GM18517 (cell line): ENCODE measurements at regions not wholly inside any gene's neighbourhood (a gene's known extent, or its start where the extent isn't known, plus 50 kb on each side); places are given as distances from the start of the nearest gene placed in this dataset.

Source experiments
- ATAC-seq: cut with Tn5 transposase; IDR thresholded peaks from one replicate; pipeline ENCODE4 v1.9.1; 2021; ENCODE audit warnings: mild to moderate bottlenecking, moderate library complexity; ENCODE audit not compliant: unreplicated experiment

DNA sequence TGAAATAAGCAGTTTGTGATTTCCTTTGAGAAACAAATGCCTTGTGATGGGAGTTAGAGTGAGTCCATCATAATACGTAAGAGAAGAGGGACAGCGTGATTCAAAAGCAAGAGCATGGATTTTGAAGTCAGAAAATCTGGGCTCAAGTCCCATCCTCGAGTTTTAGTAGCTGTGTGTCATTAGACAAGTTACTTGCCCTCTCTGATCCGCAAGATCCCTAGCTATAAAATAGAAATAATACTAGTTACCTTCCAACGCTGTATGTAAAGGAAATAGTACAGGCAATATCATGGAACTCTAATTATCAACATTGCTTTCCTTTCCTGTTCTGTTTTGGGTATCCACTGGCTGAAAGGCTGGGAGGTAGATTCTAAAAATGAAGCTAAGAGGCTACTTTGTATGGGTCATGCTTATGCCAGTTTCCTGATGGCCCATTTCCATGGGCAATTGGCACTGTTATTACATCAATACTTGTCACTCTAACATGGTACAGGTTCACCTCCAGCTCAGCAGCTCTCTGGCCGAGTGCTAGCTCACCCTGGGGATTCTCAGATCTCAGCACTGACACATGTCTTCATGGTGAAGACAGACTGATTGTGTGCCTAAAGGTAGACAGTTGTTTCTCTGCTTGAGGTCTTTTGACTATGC, 241.7 kb upstream of the KLF4 start:
- no peak for ATAC-seq

DNA sequence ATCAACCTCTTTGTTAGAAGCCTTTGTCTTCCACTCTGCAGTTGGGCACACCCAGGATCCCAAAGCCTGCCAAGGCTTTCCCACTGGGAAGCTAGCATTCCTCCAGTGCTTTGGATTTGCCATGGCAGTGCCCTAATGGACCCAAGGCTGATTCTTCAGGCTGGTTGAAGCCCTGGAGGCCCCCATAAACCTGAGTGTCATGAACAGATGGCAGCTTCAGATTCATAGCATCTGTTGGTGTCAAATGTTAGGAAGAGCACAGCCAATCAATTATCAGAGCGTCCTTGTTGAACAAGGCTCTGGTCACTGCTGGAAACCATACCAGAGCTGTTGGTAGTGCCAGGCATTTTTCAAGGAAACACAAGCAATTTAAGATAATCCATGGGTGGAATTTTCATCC, 241.1 kb upstream of the KLF4 start:
- ATAC-seq: no peak

DNA sequence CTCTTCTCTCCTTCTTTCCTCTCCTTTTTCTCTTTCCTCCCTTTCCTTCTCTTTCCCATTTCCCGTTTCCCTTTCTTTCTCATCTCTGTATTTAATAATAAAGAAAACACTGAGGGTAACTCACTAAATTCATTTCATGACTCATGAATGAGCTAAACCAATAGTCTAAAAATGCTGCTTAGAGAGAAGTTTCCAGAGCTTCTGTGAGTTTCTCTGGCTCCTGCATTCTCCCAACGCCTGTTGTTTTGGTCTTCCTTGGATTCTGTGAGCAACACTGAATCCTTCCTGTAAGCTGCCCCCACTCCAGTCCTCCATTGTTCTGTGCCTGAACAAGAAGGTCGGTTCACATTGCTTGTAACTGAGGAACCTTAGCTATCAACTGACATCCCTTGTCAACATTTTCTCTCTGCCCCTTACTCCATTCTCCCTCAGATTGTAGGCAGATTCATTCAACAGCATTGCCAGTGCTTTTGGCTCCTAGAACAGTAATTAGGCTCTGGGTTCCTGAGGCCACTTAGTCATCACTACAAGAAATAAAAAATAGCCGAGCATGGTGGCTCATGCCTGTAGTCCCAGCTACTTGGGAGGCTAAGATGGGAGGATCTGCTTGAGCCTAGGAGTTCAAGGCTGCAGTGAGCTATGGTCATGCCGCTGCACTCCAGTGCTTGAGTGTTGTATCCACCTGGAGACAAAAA, 237.7 kb upstream of the KLF4 start:
- ATAC-seq: no peak

DNA sequence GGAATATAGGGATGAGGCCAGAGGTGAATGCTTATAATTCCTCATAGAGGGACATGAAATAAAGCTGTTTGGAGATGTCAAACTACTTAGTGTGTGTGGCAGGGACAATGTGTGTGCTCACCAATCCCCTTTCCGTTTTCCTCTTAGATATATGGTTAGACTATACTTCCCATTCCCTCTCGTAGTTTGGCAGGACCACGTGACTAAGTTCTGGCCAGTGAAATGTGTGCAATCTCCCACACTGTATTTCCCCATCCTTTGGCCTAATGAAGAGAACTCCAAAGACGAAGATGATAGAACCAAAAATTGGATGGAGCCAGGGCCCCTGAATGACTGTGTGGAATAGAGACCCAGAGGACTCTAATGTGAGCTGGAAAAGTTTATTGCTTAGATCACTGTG, 233.4 kb upstream of the KLF4 start:
- no peak for ATAC-seq

DNA sequence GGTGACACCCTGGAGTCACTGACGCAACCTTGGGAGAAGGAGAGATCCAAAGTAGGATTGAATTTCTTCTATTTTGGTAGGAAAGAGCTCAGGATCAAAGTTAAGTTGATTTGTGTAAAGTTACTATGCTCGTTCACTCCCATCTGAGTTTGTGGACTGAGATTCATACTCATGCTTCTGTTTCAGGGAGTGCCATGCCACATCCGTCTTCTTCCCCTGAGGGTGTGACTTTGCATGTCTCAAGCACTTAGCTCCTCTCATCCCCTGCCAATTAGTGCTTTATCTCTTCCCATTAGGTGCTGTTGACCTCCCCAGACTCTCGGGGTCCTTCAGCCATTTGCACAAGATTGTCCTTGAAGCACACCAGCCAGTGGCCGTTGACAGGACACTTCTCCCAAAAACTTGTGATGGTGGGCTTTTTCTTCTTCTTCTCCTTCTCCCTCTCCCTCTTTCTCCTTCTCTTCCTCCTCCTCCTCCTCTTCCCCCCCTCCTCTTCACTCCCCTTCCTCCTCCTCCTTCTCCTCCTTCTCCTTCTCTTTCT, 232.2 kb upstream of the KLF4 start:
- no peak for ATAC-seq

DNA sequence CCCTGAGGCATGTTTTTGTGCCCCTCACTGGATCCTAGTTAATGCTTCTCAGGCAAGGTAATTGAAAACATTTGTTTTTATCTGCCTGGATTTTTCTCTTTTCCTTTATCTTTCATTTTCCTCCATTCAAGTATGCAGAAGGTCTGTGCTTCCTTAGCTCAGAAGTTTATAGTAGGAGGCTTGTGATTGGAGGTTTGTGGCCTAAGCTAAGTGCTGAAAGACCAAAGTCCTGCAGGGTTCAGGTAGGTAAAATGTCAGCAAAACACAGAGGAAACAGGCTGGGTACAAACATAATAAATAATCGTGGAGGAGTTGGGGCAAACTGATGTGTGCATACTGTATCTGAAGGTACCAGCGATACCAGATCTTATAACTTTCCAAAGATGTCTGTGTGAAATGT, 230.9 kb upstream of the KLF4 start:
- no peak for ATAC-seq

DNA sequence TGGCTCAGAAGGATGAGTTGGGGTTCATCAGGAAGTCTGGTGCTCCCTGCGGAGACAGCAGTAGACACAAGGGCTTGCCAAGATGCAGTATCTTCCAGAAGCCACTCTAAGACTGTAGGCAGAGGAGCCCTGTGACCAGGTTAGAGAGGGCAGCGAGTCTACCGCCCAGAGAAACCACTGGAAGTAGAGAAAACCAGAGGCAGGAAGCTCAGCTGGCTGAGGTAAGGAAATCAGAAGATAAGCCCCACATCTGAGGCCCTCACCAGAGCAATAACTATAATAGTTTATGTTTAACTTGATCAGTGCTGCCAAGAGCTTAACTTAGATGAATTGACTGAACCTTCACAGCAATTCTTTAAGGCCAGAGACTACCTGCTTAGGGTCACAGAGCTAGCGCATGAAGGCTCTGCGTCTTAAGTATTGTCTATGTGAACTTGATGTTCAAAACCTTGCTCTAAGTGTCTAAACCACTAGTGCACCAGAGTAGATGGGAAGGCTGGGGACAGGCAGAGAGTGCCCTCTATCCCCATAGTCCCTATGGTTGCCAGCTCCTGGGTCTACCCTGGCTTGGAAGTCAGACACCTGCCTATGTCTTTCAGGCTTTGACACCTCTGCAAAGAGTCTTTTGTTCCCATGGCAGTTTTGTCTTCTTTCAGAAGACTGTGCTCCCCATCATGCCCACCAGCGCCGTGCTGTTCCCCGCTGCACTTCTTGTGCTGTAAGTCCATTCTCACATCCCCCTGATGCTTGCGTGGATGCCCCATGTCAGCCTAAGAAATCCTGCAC, 228.2 kb upstream of the KLF4 start:
- no peak for ATAC-seq

DNA sequence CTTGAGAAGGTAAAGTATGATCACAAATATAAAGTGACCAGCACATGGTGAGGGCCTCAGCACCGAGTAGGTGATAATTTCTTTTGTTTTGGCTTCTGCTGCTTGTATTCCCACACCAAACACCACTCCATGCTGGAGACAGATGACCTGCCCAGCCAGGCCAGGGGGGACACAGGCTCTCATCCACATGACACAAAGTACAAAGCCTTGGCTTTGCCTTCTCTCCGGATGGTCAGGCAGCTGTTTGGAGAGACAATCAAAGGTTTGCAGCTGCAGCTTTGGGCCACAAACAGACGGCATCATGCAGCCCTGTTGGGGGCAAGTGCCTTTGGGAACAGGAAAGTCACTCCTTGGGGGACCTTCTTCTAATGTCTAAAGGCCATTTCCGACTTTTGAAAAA, 226.2 kb upstream of the KLF4 start:
- ATAC-seq: no peak

DNA sequence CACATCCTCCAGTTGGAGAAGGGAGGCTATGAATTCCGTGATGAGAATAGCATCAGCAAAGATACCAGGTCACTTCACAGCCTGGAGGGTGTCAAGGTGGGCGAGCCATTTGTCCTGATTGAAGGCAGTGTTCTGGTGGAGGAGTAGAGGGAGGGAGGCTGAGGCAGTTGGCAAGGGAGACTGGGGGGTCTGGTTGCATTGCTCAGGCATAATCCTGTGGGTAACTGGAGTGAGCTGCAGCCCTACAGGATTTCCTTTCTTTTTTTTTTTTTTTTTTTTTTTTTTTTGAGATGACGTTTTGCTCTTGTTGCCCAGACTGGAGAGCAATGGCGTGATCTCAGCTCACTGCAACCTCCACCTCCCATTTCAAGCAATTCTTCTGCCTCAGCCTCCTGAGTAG, 223.9 kb upstream of the KLF4 start:
- no peak for ATAC-seq

DNA sequence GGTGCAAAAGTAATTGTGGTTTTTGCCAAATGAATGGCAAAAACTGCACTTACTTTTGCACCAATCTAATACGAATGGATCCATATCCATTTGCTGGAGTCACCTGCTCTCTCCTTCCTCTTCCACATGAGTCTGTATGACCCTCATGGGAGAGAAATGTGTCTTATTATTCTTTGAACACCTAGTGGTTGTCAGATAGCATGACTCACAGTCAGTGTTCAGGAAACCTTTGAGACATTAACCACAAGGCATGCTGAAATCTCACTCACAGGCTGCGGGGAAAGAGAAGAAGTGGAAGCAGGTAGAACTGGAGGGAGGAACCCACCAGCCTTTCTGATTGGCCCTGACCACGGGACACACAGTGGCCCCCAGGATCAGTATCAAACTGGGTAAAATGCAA, 222.8 kb upstream of the KLF4 start:
- ATAC-seq: no peak

DNA sequence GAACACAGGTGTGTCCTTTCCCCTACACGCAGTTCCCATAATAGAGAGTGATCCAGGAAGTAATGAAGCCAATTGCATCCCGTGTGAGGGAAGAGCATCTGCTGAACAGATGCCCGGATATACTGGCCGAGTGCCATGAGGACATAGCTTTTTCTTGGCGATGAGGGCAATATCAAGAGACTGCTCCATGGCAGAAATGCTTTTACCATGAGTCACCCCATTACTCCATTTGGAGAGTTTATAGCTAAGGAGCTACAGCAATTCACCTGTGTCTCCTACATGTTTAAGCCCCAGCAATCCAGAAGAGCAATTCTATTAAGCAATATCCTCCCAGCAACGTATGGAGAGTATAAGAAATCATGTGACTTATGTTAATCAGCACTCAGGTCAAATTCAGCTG, 222.0 kb upstream of the KLF4 start:
- no peak for ATAC-seq

DNA sequence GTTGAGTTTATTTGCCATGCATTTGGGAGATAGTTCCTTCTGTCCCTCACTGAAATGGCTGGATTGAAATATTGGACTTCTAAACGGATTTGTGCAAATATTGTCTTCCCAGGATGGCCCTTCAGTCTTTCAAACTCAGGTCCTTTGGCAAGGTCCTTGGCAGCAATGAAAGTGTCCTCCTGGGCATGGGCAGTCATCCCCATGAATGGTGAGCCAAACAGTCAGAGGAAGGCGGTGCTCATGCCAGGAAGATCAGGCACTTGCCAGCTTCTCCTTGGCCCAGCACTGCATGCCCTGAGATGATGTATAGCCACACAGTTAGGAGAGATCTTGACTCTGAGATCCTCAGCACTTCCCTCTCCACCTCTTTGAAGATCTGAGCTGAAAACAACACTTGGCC, 221.4 kb upstream of the KLF4 start:
- no peak for ATAC-seq

DNA sequence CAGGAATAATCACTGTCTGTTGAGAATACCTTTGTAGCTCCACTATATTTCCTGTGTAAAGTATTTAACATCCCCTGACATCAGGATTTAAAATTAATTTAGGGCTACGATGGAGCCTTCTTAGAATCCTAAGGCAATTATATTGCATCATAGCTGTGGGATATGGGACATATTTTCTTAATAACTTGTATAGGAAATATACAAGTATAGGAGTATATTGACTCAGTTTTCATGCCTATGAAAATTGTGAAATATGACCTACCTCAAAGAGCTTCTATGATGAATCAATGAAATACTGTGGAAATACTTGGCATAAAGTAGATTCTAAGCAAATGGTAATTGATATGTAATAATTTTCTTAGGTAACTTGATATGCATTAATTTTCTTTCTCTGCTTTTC, 221.0 kb upstream of the KLF4 start:
- no peak for ATAC-seq

DNA sequence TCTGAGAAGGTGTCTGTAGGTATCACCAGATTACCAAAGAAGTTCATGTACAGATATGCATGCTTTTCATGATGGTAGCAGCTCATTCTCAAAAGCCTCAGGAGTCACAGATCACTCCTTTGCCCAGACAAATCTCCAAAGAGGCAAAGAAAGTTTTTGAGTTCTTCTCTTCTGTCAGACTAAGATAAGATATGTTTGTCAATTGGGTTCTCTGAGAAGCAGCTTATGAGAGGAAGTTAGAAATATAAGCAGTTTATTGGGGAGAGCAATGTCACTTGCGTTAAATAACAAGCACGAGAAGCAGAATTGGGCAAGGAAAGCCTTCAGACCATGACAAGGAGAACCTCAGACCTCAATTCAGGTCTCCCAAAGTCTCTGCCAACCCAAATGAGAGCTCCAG, 219.2 kb upstream of the KLF4 start:
- no peak for ATAC-seq

DNA sequence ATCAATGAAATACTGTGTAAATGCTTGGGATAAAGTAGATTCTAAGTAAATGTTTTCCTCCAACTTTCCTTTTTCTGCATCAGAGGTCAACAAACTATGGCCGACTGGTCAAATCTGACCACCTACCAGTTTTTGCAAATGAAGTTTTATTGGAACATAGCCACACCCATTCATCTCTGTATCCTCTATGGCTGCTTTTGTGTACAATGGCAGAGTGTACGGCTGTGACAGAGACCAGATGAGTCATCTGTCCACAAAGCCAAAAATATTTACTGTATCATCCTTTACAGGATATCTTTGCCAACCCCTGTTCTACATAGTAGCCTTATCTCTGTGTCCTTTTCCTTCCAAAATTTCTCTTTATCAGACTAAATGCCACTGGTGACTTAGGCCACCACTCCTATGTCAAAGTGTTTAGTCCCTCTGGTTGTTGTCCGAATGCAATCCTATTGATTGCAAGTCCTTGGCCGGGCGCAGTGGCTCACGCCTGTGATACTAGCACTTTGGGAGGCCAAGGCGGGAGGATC, 218.4 kb upstream of the KLF4 start:
- ATAC-seq: no peak

DNA sequence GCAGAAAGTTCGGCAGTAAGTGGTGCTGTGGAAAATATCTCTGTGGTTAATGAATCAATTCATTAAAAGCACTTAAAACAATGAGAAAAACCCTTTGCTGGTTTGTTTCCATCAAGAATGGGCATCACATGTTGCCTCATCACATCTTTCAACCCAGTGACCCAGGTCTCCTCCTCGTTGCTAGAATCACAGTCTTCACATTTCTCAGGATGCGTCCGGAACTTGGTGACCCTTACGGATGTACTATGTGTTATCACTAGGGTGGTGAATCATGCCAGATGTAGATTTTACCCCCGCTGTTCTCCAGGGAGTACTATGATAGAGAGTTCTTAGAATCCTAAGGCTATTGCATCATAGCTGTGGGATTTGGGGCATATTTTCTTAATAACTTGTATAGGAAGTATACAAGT, 217.9 kb upstream of the KLF4 start:
- no peak for ATAC-seq

DNA sequence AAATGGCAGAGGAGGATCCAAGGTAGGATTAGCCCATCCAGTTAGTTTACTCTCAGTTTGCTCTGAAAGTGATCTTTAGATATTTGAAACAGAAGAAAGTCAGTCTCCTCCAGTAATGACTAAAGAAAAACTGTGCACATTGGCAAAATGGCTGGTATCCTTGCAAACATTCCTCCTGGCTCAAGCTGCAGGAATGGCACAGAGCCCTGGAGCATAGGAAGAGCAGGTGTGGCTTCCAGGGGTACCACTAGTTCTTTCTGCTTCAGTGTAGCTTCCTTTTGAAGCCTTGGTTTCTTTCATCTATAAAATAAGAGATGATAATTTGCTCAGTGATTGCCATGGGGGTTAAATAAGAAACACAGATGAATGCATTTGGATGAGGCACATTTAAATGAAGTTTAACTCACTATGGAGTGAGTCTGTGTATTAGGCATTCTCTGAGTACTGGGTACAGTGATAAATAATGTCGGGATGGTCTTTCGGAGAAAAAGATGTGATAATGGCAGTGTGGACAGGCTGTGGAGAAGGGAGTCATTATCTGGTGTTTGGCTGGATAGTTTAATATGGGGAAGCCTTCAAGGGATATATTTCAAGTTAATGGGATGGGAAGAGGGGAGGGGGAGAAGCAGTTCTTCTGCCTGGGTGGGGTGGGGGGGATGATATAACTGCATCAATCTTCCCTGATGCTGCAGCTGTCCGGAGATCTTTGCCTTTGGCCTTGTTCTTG, 217.3 kb upstream of the KLF4 start:
- no peak for ATAC-seq

DNA sequence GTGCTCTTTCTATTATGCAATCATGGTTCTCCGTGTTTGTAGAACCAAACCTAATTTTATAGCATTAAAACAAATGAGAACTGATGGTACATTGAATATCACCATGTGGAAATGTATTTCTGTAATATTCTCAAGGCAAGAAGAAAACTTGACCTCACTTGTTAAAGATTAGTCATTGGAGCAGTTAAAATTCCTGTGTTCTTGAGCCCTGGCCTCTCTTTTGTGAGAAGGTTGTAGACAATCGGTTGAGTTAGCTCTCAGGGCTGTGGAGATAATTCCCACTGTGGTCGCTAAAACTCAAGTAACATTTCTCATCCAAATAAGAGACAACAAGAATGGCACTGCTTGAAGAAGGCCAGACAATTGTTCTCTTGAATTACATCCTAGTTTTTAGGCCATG, 216.0 kb upstream of the KLF4 start:
- no peak for ATAC-seq

DNA sequence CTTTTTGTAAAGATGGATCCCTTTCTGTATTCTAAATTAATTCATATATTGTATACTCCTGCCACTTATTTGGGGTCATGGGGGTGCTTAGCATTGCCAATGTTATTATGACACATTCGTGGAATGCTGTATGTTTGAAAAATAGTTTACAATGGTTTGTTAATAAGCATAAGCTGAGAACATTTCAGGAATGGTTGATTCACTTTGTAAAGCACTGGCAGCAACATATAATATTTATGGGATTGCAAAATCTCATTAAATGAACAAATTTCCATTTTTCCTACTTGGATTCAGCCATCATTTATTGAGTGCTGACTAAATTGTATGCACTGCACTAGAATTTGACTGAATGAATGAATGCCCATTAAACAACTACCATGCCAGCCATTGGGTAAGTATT, 215.2 kb upstream of the KLF4 start:
- no peak for ATAC-seq

DNA sequence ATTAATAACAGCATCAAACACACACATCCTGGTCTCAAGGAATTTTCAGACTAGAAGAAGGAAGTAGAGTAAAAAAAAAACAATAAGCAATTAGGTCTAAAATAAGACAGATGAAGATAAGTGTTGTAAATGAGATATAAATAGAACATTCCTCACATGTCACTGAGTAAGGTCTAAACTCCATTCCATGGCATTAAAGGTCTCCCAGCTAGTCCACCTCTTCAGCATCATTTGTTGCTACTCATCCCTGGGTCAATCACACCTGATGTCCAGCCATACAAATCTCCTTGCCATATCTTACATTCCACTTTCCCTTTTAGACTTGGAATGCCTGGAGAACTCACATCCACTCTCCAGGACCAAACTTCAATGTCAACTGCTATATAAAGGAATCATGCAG, 214.1 kb upstream of the KLF4 start:
- no peak for ATAC-seq

DNA sequence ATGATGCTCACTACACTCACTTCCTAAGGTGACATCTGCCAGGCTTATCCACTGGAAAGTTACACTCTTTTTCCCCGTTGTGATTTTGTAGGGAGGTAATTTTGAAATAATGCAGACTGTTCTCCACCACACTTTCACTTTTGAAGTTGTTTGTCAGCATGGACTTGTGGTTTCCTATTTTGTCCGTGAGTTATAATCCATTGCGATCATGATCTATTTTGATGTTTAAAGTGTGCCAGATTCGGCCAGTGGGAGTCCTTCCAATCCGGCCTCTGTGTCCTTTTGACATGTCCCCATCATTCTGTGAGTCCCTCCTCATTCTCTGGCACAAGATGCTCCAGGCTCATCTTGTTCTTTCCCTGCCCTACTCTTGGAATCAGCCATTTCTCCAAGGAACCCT, 211.3 kb upstream of the KLF4 start:
- ATAC-seq: no peak
